ENCODE measurements at regions not wholly inside any gene's neighbourhood (a gene's known extent, or its start where the extent isn't known, plus 50 kb on each side); places are given as distances from the start of the nearest gene placed in this dataset.
"Not testable (repeated sequence)": the region's sequence is repeated elsewhere in the genome, so short reads cannot be mapped to it uniquely, and the experiment has no call there.

GRCh38 chr13:88823114-88823513 is 1151.9 kb downstream of the SLITRK5 start:
- H3K27ac ChIP-seq = no peak overlapping the region
- no peak for FAIRE-seq
- no peaks in the 10 kb centered on the region for H3K9me3 ChIP-seq
- WGBS, 2 donors = 60 to 80% methylated on average over 2 of the region's 2 CpGs
- no peak for DNase-seq
- H3K36me3 ChIP-seq = no peaks in the 10 kb centered on the region
- no peaks in the 10 kb centered on the region for H3K27me3 ChIP-seq
- H3K4me3 ChIP-seq = no peak overlapping the region
- ATAC-seq = no peak
- no peaks in the 10 kb centered on the region for H3K4me1 ChIP-seq
- intact Hi-C loops (cut with DNase I) = no loop called here
- no peak for TF ChIP-seq CTCF (IDR thresholded peaks at IDR 0.05)

- 52 to 56% methylated on average over 4 of the region's 4 CpGs for WGBS, 2 donors
- Histone ChIP-seq H3K27me3 (no peaks in the 10 kb centered on the region), H3K9me3 (no peaks in the 10 kb centered on the region), H3K4me1 (no peaks in the 10 kb centered on the region), H3K27ac (no peak overlapping the region), H3K4me3 (no peak overlapping the region), H3K36me3 (no peaks in the 10 kb centered on the region)
- intact Hi-C loops (cut with DNase I) = no loop called here
- TF ChIP-seq CTCF (IDR thresholded peaks at IDR 0.05) = no peak
- DNase-seq (no peak), ATAC-seq (no peak), FAIRE-seq (no peak)
Observed at GRCh38 chr13:88824218-88824617, 1153.0 kb downstream of the SLITRK5 start.

- Histone ChIP-seq H3K4me3 (no peak overlapping the region), H3K27me3 (no peaks in the 10 kb centered on the region), H3K4me1 (no peaks in the 10 kb centered on the region), H3K27ac (no peak overlapping the region), H3K36me3 (no peaks in the 10 kb centered on the region), H3K9me3 (no peaks in the 10 kb centered on the region)
- no peak for DNase-seq
- no peak for FAIRE-seq
- 75 to 82% methylated on average over 3 of the region's 3 CpGs for WGBS, 2 donors
- intact Hi-C loops (cut with DNase I) = no loop called here
- ATAC-seq = no peak
- TF ChIP-seq CTCF (IDR thresholded peaks at IDR 0.05) = no peak
Observed at GRCh38 chr13:88840085-88840484, 1168.9 kb downstream of the SLITRK5 start.

- H3K4me3 ChIP-seq; H3K27me3 ChIP-seq; H3K36me3 ChIP-seq; H3K27ac ChIP-seq; ATAC-seq; intact Hi-C loops (cut with DNase I); H3K4me1 ChIP-seq; FAIRE-seq; H3K9me3 ChIP-seq: not testable (repeated sequence)
- WGBS, 2 donors = 69 to 79% methylated on average over 6 of the region's 6 CpGs
- DNase-seq = peak in 1 of 6 donors; percentile 36
Observed at GRCh38 chr13:88852293-88852692, 1181.1 kb downstream of the SLITRK5 start.

GRCh38 chr13:88857256-88857655 is 1186.1 kb downstream of the SLITRK5 start:
- no peaks in the 10 kb centered on the region for H3K27me3 ChIP-seq
- no peak for DNase-seq
- peak; percentile 26 for FAIRE-seq
- whole genome bisulfite sequencing, 2 donors = 81 to 92% methylated on average over 1 of the region's 1 CpG
- no peak overlapping the region for H3K4me3 ChIP-seq
- H3K4me1 ChIP-seq = no peaks in the 10 kb centered on the region
- intact Hi-C loops (cut with DNase I) = no loop called here
- no peaks in the 10 kb centered on the region for H3K36me3 ChIP-seq
- H3K9me3 ChIP-seq = no peaks in the 10 kb centered on the region
- ATAC-seq = no peak
- H3K27ac ChIP-seq = no peak overlapping the region
- no peak for TF ChIP-seq CTCF (IDR thresholded peaks at IDR 0.05)
